ENCODE measurements at regions not wholly inside any gene's neighbourhood (a gene's known extent, or its start where the extent isn't known, plus 50 kb on each side); places are given as distances from the start of the nearest gene placed in this dataset.
"Not testable (repeated sequence)": the region's sequence is repeated elsewhere in the genome, so short reads cannot be mapped to it uniquely, and the experiment has no call there.

DNA sequence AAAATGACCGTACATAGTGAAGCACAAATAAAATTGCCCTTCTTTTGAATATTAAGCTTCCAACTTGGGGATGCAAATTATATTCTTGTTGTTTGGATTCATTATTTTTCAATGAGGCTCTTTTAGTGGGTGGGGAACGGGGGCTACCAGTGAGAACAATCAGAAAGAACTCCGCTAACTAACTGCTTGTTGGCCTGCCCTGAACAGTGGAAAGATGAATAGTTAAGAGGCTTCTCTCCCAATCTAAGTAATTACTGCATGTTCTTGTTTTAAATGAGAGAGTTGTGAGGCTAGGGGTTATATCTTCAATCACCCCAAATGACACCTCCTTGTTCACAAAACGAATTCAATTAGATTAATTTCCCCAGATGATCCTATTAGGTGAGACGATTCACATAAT, 322.0 kb downstream of the FAT3 start:
- DNase-seq = no peak

DNA sequence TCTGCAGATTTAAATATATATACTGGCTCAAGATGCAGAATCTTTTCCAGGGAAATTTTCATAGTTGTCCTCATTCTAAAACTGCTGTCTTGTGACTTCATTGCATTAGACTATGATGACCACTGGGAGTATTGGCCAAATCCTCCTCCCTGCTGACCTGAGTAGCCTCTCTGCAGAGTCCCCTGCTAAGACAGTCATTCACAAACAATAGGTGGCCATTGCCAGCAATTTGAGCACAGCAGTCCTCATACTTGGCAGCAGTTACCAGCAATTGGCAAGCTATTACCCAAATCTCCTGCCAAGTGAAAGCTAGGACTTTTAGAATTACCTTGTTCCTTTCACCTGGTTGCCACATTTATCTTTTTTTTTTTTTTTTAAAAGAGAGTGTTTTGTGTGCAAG, 325.8 kb downstream of the FAT3 start:
- DNase-seq = no peak

DNA sequence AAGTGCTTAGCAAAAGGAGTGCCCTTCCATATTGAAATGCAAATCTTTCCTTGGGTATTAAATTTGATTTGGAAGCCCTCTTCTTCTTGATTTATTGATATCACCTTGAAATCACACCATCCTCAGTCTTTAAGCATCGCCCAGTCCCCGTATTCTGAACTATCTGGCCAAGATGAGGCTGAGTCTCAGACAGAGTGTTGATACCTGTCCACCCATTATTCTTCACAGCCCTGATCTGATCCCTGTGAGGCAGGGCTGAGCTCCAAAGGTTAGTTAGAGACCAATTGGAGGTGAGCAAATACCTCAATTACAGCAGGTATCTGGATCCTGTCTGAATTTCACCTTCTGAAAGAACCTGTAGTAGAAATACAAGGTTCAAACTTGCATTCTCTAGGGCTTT, 326.3 kb downstream of the FAT3 start:
- no peak for DNase-seq

DNA sequence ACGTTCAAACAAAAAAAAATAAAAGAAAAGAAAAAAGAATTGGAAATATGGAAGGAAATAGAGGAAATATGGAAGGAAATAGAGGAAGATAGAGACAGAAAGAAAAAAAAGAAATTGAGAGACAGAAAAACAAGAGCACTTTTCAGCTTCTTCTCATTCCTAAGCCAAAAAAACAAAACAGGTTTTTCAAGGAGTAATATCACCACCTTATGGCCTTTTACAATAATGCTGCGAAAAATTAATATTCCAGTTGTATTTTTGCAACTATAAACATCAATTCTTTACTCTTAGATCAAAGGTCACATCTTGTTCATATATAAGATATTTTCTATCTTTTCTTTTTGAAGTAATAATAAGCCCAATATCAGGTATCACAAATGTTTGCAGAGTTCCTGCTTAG, 328.3 kb downstream of the FAT3 start:
- DNase-seq = no peak

DNA sequence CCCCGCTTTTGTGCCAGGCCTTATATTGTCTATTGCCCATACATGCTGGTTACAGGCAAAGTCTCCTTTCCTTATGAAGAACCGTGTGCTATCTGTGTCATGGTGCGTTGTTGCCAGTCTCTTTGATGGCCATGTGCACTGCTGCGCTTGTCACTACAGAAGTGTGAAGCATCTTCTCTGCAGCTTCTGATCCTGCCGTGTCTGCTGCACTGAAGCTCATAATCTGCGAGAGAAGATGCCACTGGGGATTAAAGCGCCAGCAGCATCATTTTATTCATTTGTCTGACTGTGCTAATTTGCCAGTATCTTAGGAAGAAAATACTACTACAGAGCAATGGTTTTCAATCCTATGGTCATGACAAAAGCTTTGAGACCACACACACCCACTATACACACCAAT, 330.1 kb downstream of the FAT3 start:
- no peak for DNase-seq

DNA sequence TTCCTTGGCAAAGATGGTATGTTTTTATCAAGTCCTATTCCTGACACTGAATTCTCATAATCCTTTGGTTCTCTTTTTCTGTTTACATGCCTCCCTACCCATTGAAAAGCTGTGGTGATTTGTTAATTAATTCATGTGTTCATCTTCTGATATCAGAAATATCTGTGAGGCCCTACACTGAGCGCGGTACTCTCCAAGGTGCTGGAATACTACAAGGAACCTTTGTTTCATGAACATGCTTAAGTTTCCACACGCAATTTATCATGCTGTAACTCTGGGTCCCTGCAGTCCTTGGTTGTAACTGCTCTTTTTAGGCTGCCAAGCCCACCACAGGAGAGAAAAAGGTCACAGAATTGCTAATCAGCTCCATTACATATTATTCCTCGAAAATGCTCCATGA, 331.8 kb downstream of the FAT3 start:
- no peak for DNase-seq

DNA sequence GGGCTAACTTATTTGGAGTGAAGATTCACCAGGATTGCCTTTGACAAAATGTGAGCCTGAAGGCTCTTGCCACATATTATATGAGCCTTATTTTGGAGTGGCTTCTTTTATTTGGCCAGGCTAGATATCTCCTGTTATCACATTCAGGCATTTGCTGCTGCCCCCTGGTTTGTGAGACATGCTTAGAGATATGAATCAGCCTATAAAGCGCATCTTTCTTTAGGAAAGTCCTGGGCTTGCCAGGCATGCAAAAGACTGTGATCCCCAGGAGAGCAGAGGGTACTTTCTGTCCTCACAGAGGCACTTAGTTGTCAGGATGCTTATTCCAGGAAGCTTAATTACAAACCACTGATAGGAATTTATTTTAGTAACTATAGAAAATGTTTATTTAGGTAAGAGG, 333.3 kb downstream of the FAT3 start:
- DNase-seq = no peak

DNA sequence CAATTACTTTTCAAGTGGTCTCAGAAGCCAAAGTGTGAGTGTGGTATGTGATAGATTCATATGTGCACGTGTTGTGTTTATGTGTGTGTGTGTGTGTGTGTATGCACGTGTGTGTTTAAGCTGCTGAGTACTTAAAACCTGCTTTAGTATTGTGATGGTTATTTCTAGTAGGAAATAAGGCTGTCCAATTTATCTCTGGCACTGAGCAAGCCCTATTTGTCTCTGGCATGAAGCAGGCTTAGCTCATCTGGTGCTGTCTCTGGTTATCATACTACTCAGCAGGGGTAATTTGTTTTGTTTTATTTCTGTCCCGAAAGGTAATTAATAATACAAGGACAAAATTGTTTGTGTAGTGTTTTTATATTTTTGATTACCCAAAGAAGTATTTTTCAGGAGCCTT, 333.7 kb downstream of the FAT3 start:
- DNase-seq = no peak

DNA sequence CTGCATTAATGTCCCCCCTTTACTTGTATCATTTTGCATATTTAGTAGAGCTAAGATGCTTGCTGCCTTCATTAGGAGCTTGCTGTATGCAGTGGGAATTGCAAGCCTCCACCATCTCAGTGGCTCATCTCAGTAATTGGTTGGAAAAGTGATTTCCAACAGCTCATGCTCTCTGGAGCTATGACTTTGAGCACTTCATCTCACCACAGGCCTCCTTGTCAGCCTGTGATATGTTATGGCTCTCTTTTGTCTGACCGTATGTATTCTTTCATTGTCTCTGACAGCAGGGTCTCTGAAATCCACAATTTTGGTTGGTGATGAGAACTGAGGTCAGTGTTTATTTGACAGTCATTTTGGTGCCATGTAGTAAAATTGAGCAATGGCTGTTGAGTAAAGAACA, 345.1 kb downstream of the FAT3 start:
- no peak for DNase-seq

DNA sequence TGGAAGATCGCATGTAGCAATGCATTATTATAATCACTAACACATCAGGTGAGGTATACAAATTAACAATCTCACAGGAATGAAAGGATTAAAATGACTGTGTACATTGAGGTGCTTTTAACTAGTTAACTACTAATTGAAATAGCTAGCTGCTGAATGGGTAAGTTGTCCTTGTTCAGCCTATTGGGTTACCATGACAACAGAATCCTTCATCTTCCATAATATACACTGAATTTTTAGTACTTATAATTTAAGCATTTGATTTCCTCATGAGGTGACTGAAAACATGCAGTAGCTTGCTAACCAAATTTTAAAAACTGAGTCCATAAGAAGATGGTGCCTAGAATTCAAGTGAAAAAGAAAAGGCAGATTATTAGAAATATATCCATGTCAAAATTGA, 347.9 kb downstream of the FAT3 start:
- no peak for DNase-seq

DNA sequence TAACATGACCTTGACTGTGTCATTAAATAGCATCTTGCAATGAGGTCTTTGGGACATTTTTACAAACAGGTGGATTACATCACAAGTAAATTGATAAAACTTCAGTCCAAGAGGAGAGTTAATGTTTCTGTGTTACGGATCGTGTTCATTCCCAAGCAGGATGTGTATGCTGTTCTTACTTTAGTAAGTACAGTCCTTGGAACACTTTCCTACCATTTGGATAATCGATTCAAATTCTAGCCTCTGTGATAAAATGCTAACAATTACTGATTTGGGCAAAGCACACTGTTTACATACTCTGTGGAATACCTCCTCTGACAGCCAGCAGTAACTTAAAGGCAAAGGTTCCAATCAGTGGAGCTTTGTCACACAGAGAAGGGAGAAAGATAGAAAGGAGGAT, 351.7 kb downstream of the FAT3 start:
- no peak for DNase-seq

DNA sequence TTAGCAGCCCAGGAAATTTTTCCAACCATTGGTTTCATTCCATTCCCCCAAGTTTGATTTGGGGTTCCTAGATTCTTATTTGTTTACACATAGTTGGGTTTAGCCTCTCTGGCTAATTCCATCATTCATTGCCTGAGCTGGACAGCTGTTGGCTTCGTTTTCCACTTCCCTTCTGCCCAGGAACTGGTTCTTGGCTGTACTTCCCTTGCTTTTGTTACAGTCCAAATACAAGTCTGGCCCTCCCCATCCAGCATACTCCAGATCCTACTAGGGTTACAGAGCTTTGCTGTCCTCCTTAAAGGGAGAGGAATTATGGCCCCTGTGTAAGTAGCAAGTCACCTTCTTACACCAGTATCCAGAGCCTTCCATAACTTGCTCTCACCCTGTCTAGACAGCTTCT, 356.3 kb downstream of the FAT3 start:
- no peak for DNase-seq

DNA sequence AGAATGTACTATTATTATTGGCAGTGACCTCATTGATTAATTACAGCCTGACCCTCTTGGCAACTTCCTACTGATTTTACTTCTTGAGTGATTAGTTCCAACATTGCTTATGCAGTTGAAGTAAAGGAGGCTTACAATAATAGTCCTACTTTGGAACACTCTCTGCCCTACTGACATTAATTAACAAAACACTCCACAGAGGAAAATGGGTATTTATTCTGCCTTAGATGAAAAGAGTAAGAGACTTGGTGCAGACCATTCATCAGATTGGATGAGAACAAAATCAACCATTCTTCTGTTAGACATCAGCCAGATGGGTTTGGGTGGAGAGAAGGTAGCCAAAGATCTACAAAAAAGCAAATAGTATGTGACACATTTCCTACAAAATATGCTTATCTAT, 363.8 kb downstream of the FAT3 start:
- DNase-seq = no peak

DNA sequence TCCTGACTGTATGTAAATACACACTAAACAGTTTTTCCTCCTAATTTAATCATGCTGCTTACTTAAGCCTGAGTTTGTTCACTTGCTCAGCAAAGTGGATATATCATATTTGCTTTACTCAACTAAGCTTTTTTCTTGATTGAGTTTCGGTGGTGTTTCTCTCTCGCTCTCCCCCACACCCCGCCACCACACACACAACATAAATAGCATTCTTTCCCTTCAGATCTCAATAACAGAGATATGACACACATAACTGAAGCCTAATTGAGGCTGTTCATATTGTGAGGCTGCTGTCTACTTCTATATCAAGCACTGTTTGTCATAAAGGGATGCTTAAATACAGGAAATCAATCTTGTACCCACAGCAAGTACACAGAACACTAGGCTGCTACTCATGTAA, 364.9 kb downstream of the FAT3 start:
- DNase-seq = no peak

DNA sequence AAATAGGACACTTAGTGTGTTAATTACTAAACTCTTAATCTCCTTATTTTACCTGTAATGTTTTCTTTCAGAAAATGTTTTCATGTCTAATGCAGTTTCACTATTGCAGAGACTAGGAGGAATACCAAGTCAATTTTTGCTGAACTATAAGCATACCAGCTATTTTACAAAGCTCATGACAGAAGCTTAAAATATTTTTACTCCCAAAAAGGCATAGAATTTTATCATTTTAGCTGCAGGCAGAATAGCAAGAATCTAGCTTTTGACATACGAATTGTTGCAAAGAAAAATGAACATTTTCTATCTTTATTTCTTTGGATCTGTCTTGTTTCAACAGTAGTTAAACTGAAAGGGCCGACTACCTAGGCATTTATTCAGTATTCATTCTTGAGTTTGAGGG, 366.9 kb downstream of the FAT3 start:
- DNase-seq = no peak

DNA sequence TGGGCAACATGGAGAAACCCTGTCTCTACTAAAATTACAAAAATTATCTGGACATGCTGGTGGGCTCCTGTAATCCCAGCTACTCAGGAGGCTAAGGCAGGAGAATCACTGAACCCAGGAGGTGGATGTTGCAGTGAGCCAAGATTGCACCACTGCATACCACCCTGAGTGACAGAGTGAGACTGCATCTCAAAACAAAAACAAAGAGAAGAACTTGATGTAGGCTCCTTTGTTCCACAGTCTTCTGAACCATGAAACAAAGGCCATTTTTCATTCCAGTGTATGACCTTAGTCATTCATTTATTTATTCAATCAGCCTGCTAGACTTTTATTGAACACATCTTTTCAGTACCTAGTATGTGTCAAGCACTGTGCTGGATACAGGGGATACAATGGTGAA, 369.6 kb downstream of the FAT3 start:
- DNase-seq = no peak

DNA sequence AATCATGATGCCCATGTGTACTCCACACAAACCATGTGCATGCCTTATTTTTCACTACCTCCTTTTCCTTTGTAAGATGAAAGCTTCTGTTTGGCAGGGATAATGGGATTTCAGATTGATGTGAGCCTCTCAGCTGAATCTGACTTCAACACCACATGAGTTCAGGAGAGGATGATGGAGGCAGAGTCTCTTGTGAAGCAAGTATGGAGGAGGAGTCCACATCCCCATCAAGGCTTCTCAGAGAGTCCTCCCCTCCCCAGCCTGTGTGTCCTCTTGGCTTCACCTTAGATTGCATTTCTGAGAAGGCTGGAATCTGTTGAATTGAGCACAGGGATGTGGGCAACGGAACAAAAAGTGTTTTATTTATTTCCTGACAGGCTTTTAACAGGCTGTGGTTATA, 370.4 kb downstream of the FAT3 start:
- DNase-seq = no peak

DNA sequence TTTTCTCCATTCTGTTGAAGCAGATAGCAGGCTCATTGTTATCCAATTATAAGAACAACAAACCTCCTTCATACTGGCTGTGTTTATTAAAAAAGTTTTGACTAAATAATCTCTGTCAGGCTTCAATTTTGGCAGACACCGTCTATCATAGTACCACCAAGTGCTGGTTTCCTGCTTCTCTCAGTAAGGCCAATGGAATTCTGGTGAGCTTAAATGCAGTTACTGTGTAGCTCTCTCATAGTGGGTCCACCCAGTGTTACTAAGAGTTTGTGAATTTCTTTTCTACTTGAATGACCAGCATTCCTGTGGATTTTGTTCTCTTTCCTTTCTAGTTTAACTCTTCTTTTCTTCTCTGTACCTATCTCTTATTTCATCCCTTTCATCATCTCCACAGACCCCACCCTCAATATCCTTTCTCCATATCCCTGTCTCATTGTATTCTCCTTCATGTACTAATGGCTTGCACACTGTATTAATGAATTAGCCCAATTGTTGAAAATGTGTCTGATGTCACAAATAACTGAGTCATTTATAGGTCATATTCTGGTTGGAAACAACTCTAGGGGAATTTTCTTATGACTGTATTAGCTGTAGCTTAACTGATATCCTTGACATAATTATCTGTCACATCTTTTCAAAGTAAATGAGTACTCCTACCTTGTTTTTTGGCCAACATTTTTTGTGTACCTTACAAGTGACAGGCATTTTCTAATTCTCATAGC, 372.1 kb downstream of the FAT3 start:
- DNase-seq = no peak

DNA sequence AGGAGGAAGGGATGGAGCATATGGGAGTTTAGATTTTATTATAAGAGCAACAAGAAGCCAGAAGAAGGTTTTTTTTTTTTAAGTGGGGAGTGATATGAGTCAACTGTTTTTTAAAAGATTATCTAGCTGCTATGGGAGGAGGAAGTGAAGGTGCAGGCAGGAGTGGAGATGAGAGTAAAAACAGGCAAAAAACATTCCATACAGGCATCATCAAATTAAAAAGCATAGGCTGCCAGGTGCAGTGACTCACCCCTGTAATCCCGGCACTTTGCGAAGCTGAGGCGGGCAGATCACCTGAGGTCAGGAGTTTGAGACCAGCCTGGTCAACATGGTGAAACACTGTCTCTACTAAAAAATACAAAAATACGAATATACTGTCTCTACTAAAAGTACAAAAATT, 368.4 kb upstream of the MTNR1B start:
- no peak for DNase-seq

DNA sequence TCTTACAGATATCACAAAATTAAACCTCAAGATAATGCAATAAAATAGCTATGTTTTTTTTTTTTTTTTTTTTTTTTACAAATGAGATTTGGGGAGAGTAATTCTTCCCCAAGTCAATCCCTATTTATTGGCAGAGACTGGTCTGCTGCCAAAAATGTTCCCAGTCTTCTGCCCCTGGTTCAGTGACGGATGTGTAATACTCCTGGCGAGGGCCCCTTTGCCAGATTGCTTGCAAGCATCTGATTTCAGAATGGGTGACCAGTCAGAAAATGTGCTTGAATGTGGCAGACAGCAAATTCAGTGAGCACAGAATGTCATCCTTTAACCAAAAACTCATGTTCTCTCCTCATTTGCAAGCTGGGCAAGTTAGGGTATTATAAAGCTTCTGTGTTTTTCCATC, 363.8 kb upstream of the MTNR1B start:
- no peak for DNase-seq

DNA sequence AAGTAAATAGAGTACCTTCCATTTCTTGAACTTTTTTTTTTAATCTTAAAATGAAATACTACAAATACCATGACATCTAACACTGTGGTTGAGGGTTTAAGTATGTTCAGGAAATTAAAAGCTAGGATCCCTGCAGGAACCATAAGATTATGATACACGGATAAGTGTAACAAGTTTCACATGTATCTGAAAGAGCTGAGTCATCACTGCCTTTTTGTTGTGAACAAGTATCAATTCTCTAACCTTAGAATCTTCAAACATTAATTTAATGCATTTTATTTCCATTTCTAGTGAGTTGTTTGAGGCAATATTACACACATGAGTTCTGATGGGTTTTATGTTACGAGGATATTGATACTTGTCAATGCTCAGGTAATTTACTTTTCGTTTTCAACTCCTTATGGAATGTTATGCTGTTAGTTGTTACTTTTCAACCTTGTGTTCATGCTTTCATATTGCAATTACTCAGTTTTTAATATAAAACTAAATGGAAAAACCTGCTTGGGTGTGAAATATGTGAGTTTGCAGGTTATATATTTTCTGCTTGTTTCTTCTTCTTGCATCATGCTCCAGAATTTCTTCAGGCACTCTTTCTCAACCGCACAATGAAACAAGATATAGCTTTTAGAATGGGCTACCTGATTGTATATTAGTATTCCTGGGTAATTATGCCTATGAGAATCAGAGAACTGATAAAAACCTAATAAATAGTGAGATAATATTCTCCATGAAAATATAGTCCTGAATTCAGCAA, 361.3 kb upstream of the MTNR1B start:
- no peak for DNase-seq

DNA sequence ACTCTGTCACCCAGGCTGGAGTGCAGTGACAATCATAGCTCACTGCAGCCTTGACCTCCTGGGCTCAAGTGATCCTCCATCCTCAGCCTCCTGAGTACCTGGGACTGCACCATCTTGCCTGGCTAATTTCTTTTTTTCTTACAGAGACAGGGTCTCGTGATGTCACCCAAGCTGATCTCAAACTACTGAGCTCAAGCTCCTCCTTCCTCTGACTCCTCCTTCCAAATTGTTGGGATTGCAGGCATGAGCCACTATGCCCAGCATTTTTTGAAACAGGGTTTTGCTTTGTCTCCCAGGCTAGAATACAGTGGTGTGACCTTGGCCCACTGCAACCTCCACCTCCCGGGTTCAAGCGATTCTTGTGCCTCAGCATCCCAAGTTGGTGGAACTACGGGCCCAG, 358.3 kb upstream of the MTNR1B start:
- DNase-seq = no peak

DNA sequence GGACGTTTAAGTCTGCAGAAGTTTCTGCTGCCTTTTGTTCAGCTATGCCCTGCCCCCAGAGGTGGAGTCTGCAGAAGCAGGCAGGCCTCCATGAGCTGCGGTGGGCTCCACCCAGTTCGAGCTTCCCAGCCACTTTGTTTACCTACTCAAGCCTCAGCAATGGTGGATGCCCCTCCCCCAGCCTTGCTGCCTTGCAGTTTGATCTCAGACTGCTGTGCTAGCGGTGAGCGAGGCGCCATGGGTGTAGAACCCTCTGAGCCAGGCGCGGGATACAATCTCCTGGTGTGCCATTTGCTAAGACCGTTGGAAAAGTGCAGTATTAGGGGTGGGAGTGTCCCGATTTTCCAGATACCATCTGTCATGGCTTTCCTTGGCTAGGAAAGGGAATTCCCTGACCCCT, 351.4 kb upstream of the MTNR1B start:
- not testable (repeated sequence) for DNase-seq

DNA sequence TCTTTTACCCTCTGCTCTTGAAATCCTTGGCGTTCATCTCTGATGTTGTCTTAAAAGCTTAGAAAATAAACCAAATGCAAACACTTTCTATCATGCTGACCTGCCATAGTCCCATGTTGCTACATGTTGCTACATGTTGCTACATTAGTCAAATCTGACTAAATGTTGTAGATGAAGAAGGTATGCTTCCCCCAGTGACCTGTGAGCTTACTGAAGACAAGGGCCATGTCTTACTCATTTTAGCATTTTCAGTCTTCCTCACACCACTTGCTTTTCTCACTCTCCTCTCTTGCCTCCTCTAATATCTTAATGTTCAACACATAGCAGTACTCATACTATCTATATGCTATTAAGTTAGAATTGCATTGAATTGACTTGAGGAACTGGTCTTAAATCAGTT, 346.4 kb upstream of the MTNR1B start:
- DNase-seq = no peak

DNA sequence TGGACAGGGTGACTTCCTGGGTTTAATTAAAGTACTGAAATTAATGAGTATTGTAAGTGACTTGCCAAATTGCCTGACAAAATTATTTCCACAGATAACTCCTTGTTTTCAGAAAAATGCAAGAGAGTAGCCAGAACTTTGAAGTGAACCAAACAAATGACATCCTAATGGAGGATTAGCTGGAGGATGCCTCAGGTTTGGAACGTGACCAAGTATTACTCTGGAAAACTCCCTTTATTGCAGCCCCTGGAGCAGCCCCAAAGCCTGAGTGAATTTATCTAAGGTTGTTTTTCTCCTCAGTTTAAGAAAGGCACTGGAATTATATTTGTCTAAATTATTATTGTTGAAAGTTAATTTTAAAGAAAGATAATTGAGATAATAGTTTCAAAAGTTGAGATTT, 343.6 kb upstream of the MTNR1B start:
- no peak for DNase-seq

Measured in CD4-positive, alpha-beta T cell treated with Interleukin-10 for 1 hour (primary cell).